Colonic mucosa (tissue), 4 donors: ENCODE measurements at regions not wholly inside any gene's neighbourhood (a gene's known extent, or its start where the extent isn't known, plus 50 kb on each side); places are given as distances from the start of the nearest gene placed in this dataset.
A peak's percentile ranks its signal among the peaks of the same experiment; 100 is the strongest.

Source experiments
- DNase-seq: peaks from one replicate; pipeline ENCODE4 v3.0.0-alpha.2; 2020
- H3K27ac ChIP-seq: fragments of 200-600 bp; one replicate; pipeline ENCODE4 v1.8.0; 2021
- H3K27me3 ChIP-seq: fragments of 200-600 bp; one replicate; pipeline ENCODE4 v1.8.0; 2021
- H3K36me3 ChIP-seq: fragments of 200-600 bp; one replicate; pipeline ENCODE4 v1.8.0; 2021
- H3K4me1 ChIP-seq: fragments of 200-600 bp; one replicate; pipeline ENCODE4 v1.8.0; 2021; ENCODE audit warnings: mild to moderate bottlenecking
- H3K4me3 ChIP-seq: fragments of 200-600 bp; one replicate; pipeline ENCODE4 v1.8.0; 2021
- H3K9ac ChIP-seq, 2 donors: one replicate each; pipeline ENCODE4 v1.7.0; 2013; ENCODE audit warnings: control low read depth in 2 of 2, low read depth in 2 of 2, low read length in 2 of 2
- H3K9me3 ChIP-seq: fragments of 200-600 bp; one replicate; pipeline ENCODE4 v1.8.0; 2021
- intact Hi-C: fragments of 100-400 bp; cut with DNase I; formaldehyde crosslinking; loops from one replicate; pipeline ENCODE4 v1.14.1; 2022
- TF ChIP-seq, protein P1 (sequence below): fragments of 200-600 bp; IDR thresholded peaks from one replicate; pipeline ENCODE4 v1.8.0; 2022; ENCODE audit warnings: antibody characterized with exemption, mild to moderate bottlenecking
- donor health status: healthy.
- donor health status: DM: no; HTN: no; CAD: no.
- donor health status: DM: no; HTN: no; CAD: no.

DNA sequence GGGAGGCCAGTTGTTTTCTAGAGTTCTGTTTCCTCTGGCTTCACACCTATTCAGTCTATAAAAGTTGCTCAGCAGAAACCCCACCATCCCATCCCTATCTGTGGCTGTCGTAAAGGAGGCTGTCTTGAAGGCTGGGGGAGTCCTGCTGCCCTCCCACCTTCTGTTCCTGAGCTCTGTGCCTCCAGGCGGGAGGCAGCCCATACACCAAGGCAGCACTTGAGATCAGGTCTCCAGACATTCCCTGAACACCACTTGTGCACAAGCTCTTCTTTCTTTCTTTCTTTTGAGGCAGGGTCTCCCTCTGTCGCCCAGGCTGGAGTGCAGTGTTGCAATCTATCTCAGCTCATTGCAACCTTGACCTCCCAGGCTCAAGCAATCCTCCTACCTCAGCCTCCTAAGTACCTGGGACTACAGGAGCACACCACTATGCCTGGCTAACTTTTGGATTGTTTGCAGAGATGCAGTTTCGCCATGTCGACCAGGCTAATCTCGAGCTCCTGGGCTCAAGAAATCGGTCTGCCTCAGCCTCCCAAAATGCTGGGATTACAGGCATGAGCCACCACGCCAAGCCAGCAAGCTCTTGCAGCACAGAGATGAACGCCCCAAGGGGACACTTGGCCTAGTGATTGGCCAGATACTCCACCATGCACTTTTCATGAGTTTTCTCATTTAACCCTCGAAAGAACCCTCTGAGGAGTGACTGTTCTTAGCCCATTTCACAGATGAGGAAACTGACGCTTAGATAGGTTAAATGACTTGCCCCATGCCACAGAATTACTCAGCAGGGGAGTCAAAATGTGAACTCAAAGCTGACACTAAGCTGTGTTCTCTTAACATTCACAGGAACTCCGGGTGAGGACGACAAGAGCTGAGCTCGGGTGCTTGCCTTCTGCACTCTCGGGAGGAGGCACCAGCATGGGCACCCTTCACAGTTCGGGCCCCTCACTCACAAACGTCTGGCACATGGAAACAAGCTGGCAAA, 55.8 kb upstream of the ENPP6 start:
- H3K9ac ChIP-seq = no peak overlapping the region
- H3K36me3 ChIP-seq = no peaks in the 10 kb centered on the region
- no peak overlapping the region for H3K4me3 ChIP-seq
- TF ChIP-seq, protein P1, sequence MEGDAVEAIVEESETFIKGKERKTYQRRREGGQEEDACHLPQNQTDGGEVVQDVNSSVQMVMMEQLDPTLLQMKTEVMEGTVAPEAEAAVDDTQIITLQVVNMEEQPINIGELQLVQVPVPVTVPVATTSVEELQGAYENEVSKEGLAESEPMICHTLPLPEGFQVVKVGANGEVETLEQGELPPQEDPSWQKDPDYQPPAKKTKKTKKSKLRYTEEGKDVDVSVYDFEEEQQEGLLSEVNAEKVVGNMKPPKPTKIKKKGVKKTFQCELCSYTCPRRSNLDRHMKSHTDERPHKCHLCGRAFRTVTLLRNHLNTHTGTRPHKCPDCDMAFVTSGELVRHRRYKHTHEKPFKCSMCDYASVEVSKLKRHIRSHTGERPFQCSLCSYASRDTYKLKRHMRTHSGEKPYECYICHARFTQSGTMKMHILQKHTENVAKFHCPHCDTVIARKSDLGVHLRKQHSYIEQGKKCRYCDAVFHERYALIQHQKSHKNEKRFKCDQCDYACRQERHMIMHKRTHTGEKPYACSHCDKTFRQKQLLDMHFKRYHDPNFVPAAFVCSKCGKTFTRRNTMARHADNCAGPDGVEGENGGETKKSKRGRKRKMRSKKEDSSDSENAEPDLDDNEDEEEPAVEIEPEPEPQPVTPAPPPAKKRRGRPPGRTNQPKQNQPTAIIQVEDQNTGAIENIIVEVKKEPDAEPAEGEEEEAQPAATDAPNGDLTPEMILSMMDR = no peak
- H3K9me3 ChIP-seq = no peaks in the 10 kb centered on the region
- H3K27ac ChIP-seq = no peak overlapping the region
- intact Hi-C loops = no loop called here
- no peak for DNase-seq
- no peaks in the 10 kb centered on the region for H3K27me3 ChIP-seq
- no peaks in the 10 kb centered on the region for H3K4me1 ChIP-seq

DNA sequence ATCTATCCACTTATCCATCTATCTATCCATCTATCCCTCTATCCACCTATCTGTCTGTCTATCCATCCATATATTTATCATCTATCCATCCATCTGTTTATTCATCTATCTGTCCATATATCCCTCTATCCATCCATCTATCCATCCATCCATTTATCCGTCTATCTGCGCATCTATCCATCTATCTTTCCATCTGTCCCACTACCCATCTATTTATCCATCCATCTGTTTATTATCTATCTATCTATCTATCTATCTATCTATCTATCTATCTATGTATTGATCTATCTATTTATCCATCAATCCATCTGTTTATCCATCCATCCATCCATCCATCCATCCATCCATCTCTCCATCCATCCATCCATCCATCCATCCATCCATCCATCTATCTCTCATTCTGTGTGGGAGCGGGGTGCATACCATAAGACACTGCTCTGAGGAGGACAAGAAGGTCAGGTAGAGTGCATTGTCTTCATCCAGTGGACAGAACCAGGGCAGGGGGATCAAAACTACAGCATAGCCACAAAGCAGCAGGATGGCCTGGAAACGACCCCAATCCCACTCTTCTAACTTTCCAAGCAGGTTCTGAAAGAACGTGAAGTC, 53.2 kb upstream of the ENPP6 start:
- Histone ChIP-seq H3K27me3 (no peaks in the 10 kb centered on the region), H3K36me3 (no peaks in the 10 kb centered on the region), H3K4me1 (no peaks in the 10 kb centered on the region), H3K9me3 (no peaks in the 10 kb centered on the region), H3K4me3 (no peak overlapping the region), H3K27ac (no peak overlapping the region), H3K9ac (no peak overlapping the region)
- DNase-seq = no peak
- TF ChIP-seq, protein P1 = no peak
- intact Hi-C loops = no loop called here

DNA sequence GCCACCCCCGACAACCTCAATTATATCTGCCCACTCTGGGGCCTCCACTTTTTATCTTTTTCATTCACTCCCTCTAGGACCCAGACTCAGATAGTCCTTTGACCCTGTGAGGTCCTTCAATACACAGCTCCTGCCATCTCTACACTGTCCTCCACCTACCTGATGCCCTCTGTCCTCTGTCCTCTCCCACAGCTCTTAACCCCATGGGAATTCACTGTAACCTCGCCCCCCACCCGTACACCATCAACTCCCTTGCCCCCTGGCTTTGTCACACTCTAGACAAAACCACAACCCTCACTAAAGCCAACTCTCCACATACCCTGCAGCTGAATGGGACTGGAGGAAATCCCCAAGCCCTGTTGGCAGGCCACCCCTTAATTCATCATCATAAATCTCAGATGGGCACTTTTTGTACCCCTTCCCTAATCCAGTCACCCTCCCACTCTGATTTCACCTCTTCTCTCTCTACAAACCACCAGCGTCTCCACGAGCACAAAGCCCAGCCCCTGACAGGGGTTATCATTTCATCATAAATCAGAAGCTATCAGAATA, 52.3 kb upstream of the ENPP6 start:
- H3K27me3 ChIP-seq = no peaks in the 10 kb centered on the region
- no peaks in the 10 kb centered on the region for H3K4me1 ChIP-seq
- no peak overlapping the region for H3K4me3 ChIP-seq
- H3K9me3 ChIP-seq = no peaks in the 10 kb centered on the region
- H3K9ac ChIP-seq = peak overlapping the region in 1 of 2 donors; percentile 19
- DNase-seq = no peak
- H3K27ac ChIP-seq = no peak overlapping the region
- TF ChIP-seq, protein P1 = no peak
- no peaks in the 10 kb centered on the region for H3K36me3 ChIP-seq
- intact Hi-C loops = no loop called here

DNA sequence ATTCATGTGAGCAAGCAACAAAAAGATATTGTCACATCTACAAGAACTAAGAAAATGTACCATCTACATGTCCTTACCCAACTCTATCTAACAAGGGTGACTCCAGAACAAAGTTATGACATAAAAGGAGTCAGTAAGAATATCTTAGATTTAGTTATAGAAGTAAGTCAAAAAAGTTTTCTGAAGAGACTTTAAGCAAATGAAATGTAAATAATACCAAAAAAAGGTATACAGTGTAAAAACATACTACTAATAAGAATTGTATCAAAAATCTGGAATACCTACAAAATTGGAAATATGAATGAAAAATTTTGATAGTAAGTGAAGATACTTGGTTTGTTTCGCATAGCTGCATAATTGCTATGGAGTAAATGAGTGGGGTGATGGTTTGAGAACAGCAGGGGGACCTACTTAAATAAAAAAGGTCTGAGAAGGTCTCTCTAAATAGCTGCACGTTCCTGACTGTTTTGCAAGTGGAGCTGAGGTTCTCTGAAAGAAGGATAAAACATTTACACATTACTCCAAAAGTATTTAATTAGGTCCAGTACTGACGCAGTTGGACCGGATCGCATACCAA, 51.0 kb upstream of the ENPP6 start:
- TF ChIP-seq, protein P1 = no peak
- no peak overlapping the region for H3K4me3 ChIP-seq

More for the DNA sequence above, 51.0 kb upstream of the ENPP6 start:
- Histone ChIP-seq H3K9ac (peak overlapping the region; percentile 45 to 61), H3K9me3 (no peaks in the 10 kb centered on the region), H3K27ac (peak overlapping the region; percentile 50), H3K36me3 (no peaks in the 10 kb centered on the region), H3K27me3 (no peaks in the 10 kb centered on the region), H3K4me1 (no peaks in the 10 kb centered on the region)
- DNase-seq = no peak
- intact Hi-C loops = no loop called here
